Trophoblast cell (in vitro differentiated cells and primary cell): ENCODE measurements at regions not wholly inside any gene's neighbourhood (a gene's known extent, or its start where the extent isn't known, plus 50 kb on each side); places are given as distances from the start of the nearest gene placed in this dataset.

Experiments used
- DNase-seq, 2 donors: peaks; one replicate each; pipeline ENCODE4 v3.0.0-alpha.2; 2016
- H2AFZ ChIP-seq: 2 replicates; pipeline ENCODE4 v1.6.1; 2013; ENCODE audit warnings: low read length, moderate library complexity, mild to moderate bottlenecking; ENCODE audit not compliant: insufficient read depth, poor library complexity
- H2AK5ac ChIP-seq: 2 replicates; pipeline ENCODE4 v1.6.1; 2013; ENCODE audit warnings: mild to moderate bottlenecking, low read length
- H2BK120ac ChIP-seq: 2 replicates; pipeline ENCODE4 v1.6.1; 2013; ENCODE audit warnings: low read length, mild to moderate bottlenecking, moderate library complexity; ENCODE audit not compliant: insufficient read depth, poor library complexity
- H2BK12ac ChIP-seq: 2 replicates; pipeline ENCODE4 v1.6.1; 2013; ENCODE audit warnings: mild to moderate bottlenecking, low read length, moderate library complexity
- H2BK5ac ChIP-seq: 2 replicates; pipeline ENCODE4 v1.6.1; 2013; ENCODE audit warnings: low read length, low read depth, moderate library complexity, mild to moderate bottlenecking; ENCODE audit not compliant: poor library complexity
- H3K14ac ChIP-seq: 2 replicates; pipeline ENCODE4 v1.6.1; 2013; ENCODE audit warnings: mild to moderate bottlenecking, low read length
- H3K18ac ChIP-seq: 2 replicates; pipeline ENCODE4 v1.6.1; 2013; ENCODE audit warnings: mild to moderate bottlenecking, low read length
- H3K23ac ChIP-seq: 2 replicates; pipeline ENCODE4 v1.6.1; 2013; ENCODE audit warnings: low read length
- H3K27ac ChIP-seq: 2 replicates; pipeline ENCODE4 v1.5.1; 2013; ENCODE audit warnings: low read depth, mild to moderate bottlenecking, inconsistent platforms, low read length, moderate library complexity
- H3K27me3 ChIP-seq: 2 replicates; pipeline ENCODE4 v1.6.1; 2013; ENCODE audit warnings: inconsistent platforms, mild to moderate bottlenecking, low read length, moderate library complexity; ENCODE audit not compliant: insufficient read depth
- H3K36me3 ChIP-seq, 2 experiments: 1 replicate in 1 of 2; 2 replicates in 1 of 2; pipeline ENCODE4 v1.6.1; 2013; ENCODE audit warnings: low read length in 2 of 2, mild to moderate bottlenecking in 2 of 2, moderate library complexity in 1 of 2; ENCODE audit not compliant: insufficient read depth in 2 of 2, control insufficient read depth in 1 of 2
- H3K4ac ChIP-seq: 2 replicates; pipeline ENCODE4 v1.6.1; 2013; ENCODE audit warnings: low read depth, mild to moderate bottlenecking, low read length, moderate library complexity
- H3K4me1 ChIP-seq, 2 experiments: 1 replicate in 1 of 2; 2 replicates in 1 of 2; pipeline ENCODE4 v1.6.1; 2013; ENCODE audit warnings: low read length in 2 of 2, mild to moderate bottlenecking in 2 of 2, moderate library complexity in 1 of 2; ENCODE audit not compliant: insufficient read depth in 2 of 2, control insufficient read depth in 1 of 2
- H3K4me2 ChIP-seq: 2 replicates; pipeline ENCODE4 v1.6.1; 2013; ENCODE audit warnings: inconsistent platforms, mild to moderate bottlenecking, low read length, moderate library complexity
- H3K4me3 ChIP-seq: 2 replicates; pipeline ENCODE4 v1.5.1; 2013; ENCODE audit warnings: mild to moderate bottlenecking, low read depth, low read length, inconsistent platforms
- H3K79me1 ChIP-seq: one replicate; pipeline ENCODE4 v1.6.1; 2013; ENCODE audit warnings: low read length
- H3K79me2 ChIP-seq: 2 replicates; pipeline ENCODE4 v1.6.1; 2013; ENCODE audit warnings: low read length, mild to moderate bottlenecking; ENCODE audit not compliant: control insufficient read depth, insufficient read depth, poor library complexity
- H3K9ac ChIP-seq: 2 replicates; pipeline ENCODE4 v1.6.1; 2013; ENCODE audit warnings: mild to moderate bottlenecking, low read length
- H3K9me3 ChIP-seq: 2 replicates; pipeline ENCODE4 v1.6.1; 2013; ENCODE audit warnings: low read depth, mild to moderate bottlenecking, control low read depth, inconsistent platforms, low read length; ENCODE audit not compliant: insufficient read depth
- H4K12ac ChIP-seq: 2 replicates; pipeline ENCODE4 v1.6.1; 2013; ENCODE audit warnings: low read depth, mild to moderate bottlenecking, low read length, moderate library complexity
- H4K8ac ChIP-seq: 2 replicates; pipeline ENCODE4 v1.6.1; 2013; ENCODE audit warnings: low read depth, mild to moderate bottlenecking, low read length, moderate library complexity
- H4K91ac ChIP-seq: one replicate; pipeline ENCODE4 v1.6.1; 2013; ENCODE audit warnings: low read depth, mild to moderate bottlenecking, low read length, moderate library complexity
- WGBS: extraction: QIAGEN DNeasy Blood & Tissue Kit; methylation state at CpG from one replicate; pipeline ENCODE4 v1.1.7; 2013; ENCODE audit warnings: missing lambda C conversion rate; ENCODE audit not compliant: insufficient read length, insufficient coverage; ENCODE audit errors: extremely low coverage; 5-methylcytosine and 5-hydroxymethylcytosine counted together

- Histone ChIP-seq H3K79me2 (no peaks in the 10 kb centered on the region), H2BK120ac (no peak overlapping the region), H4K12ac (no peak overlapping the region), H3K4ac (no peak overlapping the region), H3K36me3 (no peaks in the 10 kb centered on the region), H2BK12ac (no peak overlapping the region), H3K23ac (no peak overlapping the region), H2BK5ac (no peak overlapping the region), H3K27me3 (no peaks in the 10 kb centered on the region), H4K91ac (no peak overlapping the region), H2AK5ac (no peak overlapping the region), H2AFZ (no peak overlapping the region), H3K4me1 (no peaks in the 10 kb centered on the region), H3K27ac (no peak overlapping the region), H3K4me3 (no peak overlapping the region), H3K79me1 (no peaks in the 10 kb centered on the region), H3K9ac (no peak overlapping the region), H3K18ac (no peak overlapping the region), H3K4me2 (no peak overlapping the region), H4K8ac (no peak overlapping the region), H3K14ac (no peak overlapping the region), H3K9me3 (no peaks in the 10 kb centered on the region)
- no CpG with 5 or more reads among the region's 2 CpGs for WGBS
- DNase-seq, result no peak
Measured at GRCh38 chrX:39921838-39922237, 175.9 kb downstream of the BCOR start.

GRCh38 chrX:39922488-39922887, 175.3 kb downstream of the BCOR start:
- Histone ChIP-seq H4K12ac (no peak overlapping the region), H3K27me3 (no peaks in the 10 kb centered on the region), H3K4me3 (no peak overlapping the region), H3K9me3 (no peaks in the 10 kb centered on the region), H3K36me3 (no peaks in the 10 kb centered on the region), H3K79me1 (no peaks in the 10 kb centered on the region), H3K4ac (no peak overlapping the region), H2AFZ (no peak overlapping the region), H2BK12ac (no peak overlapping the region), H3K4me2 (no peak overlapping the region), H4K8ac (no peak overlapping the region), H4K91ac (no peak overlapping the region), H3K4me1 (no peaks in the 10 kb centered on the region), H3K79me2 (no peaks in the 10 kb centered on the region), H2BK5ac (no peak overlapping the region), H2BK120ac (no peak overlapping the region), H3K14ac (no peak overlapping the region), H2AK5ac (no peak overlapping the region), H3K18ac (no peak overlapping the region), H3K23ac (no peak overlapping the region), H3K27ac (no peak overlapping the region), H3K9ac (no peak overlapping the region)
- DNase-seq, result no peak
- WGBS, result no CpG with 5 or more reads among the region's 2 CpGs

GRCh38 chrX:39922926-39923325, 174.8 kb downstream of the BCOR start:
- H4K12ac ChIP-seq, result no peak overlapping the region
- H3K79me2 ChIP-seq, result no peaks in the 10 kb centered on the region
- WGBS, result no CpG with 5 or more reads among the region's 8 CpGs
- no peak overlapping the region for H2BK120ac ChIP-seq
- H3K4me2 ChIP-seq, result no peak overlapping the region
- no peak overlapping the region for H2AFZ ChIP-seq
- H3K14ac ChIP-seq, result no peak overlapping the region
- no peak overlapping the region for H2BK12ac ChIP-seq
- no peak overlapping the region for H4K91ac ChIP-seq
- no peak overlapping the region for H3K27ac ChIP-seq
- H3K79me1 ChIP-seq, result no peaks in the 10 kb centered on the region
- H2BK5ac ChIP-seq, result no peak overlapping the region
- H3K9ac ChIP-seq, result no peak overlapping the region
- H3K4me1 ChIP-seq, result no peaks in the 10 kb centered on the region
- H3K27me3 ChIP-seq, result no peaks in the 10 kb centered on the region
- no peak overlapping the region for H4K8ac ChIP-seq
- no peak for DNase-seq
- no peak overlapping the region for H3K23ac ChIP-seq
- no peak overlapping the region for H3K18ac ChIP-seq
- H3K4me3 ChIP-seq, result no peak overlapping the region
- H3K36me3 ChIP-seq, result no peaks in the 10 kb centered on the region
- H3K9me3 ChIP-seq, result no peaks in the 10 kb centered on the region
- H3K4ac ChIP-seq, result no peak overlapping the region
- no peak overlapping the region for H2AK5ac ChIP-seq

GRCh38 chrX:39927380-39927779, 170.4 kb downstream of the BCOR start:
- H3K4me2 ChIP-seq, result no peak overlapping the region
- H3K18ac ChIP-seq, result no peak overlapping the region
- H4K8ac ChIP-seq, result no peak overlapping the region
- no peaks in the 10 kb centered on the region for H3K27me3 ChIP-seq
- no peak overlapping the region for H3K9ac ChIP-seq
- DNase-seq, result no peak
- H3K4ac ChIP-seq, result no peak overlapping the region
- no peaks in the 10 kb centered on the region for H3K79me1 ChIP-seq
- H2BK5ac ChIP-seq, result no peak overlapping the region
- H3K23ac ChIP-seq, result no peak overlapping the region
- no peaks in the 10 kb centered on the region for H3K4me1 ChIP-seq
- WGBS, result no CpG with 5 or more reads among the region's 4 CpGs
- H3K79me2 ChIP-seq, result no peaks in the 10 kb centered on the region
- H3K9me3 ChIP-seq, result no peaks in the 10 kb centered on the region
- no peak overlapping the region for H3K14ac ChIP-seq
- no peaks in the 10 kb centered on the region for H3K36me3 ChIP-seq
- H3K4me3 ChIP-seq, result no peak overlapping the region
- no peak overlapping the region for H2BK12ac ChIP-seq
- no peak overlapping the region for H3K27ac ChIP-seq
- no peak overlapping the region for H4K12ac ChIP-seq
- H2AK5ac ChIP-seq, result no peak overlapping the region
- H2AFZ ChIP-seq, result no peak overlapping the region
- H4K91ac ChIP-seq, result no peak overlapping the region
- no peak overlapping the region for H2BK120ac ChIP-seq
